Gastroesophageal sphincter (tissue), 4 donors: ENCODE measurements at regions not wholly inside any gene's neighbourhood (a gene's known extent, or its start where the extent isn't known, plus 50 kb on each side); places are given as distances from the start of the nearest gene placed in this dataset.

Source experiments
- ATAC-seq: fragments of 150-250 bp; one replicate; pipeline ENCODE4 v1.9.1; 2016; ENCODE audit warnings: mild to moderate bottlenecking, moderate library complexity
- H3K27ac ChIP-seq, 4 donors: fragments of 200-600 bp; sonication (generic) in 3 of 4; 1 replicate in 3 of 4; 2 replicates in 1 of 4; pipeline ENCODE4 v1.5.1; 2016 to 2019
- H3K27me3 ChIP-seq: fragments of 200-600 bp; sonication (generic); one replicate; pipeline ENCODE4 v1.5.1; 2019
- H3K36me3 ChIP-seq, 2 donors: fragments of 200-600 bp; sonication (generic); one replicate each; pipeline ENCODE4 v1.5.1; 2019; ENCODE audit warnings: control low read depth in 1 of 2
- H3K4me1 ChIP-seq, 3 donors: fragments of 200-600 bp; sonication (generic); 1 replicate in 2 of 3; 2 replicates in 1 of 3; pipeline ENCODE4 v1.5.1; 2016 to 2019; ENCODE audit warnings: control low read depth in 2 of 3
- H3K4me3 ChIP-seq, 2 donors: fragments of 200-600 bp; sonication (generic); one replicate each; pipeline ENCODE4 v1.5.1; 2019; ENCODE audit warnings: mild to moderate bottlenecking in 1 of 2, moderate library complexity in 1 of 2
- H3K9me3 ChIP-seq, 3 donors: fragments of 200-600 bp; sonication (generic); one replicate each; pipeline ENCODE4 v1.5.1; 2017 to 2019; ENCODE audit warnings: control low read depth in 2 of 3
- CTCF ChIP-seq, 4 experiments: fragments of 200-600 bp in 2 of 4; fragments of 450-650 bp in 2 of 4; sonication (generic) in 1 of 4; IDR thresholded peaks; one replicate each; pipeline ENCODE4 v1.5.1; 2017 to 2019; ENCODE audit warnings: antibody characterized with exemption in 4 of 4, mild to moderate bottlenecking in 2 of 4, moderate library complexity in 2 of 4
- EP300 ChIP-seq: sonication (generic); formaldehyde crosslinking; IDR thresholded peaks from one replicate; pipeline ENCODE4 v1.6.1; 2017; ENCODE audit warnings: antibody characterized with exemption, mild to moderate bottlenecking
- POLR2A ChIP-seq, 2 donors: fragments of 450-650 bp; IDR thresholded peaks; one replicate each; pipeline ENCODE4 v1.6.1; 2017; ENCODE audit warnings: antibody characterized with exemption in 2 of 2, mild to moderate bottlenecking in 2 of 2, moderate library complexity in 1 of 2
- POLR2AphosphoS5 ChIP-seq: sonication (generic); formaldehyde crosslinking; IDR thresholded peaks from one replicate; pipeline ENCODE4 v1.6.1; 2017; ENCODE audit warnings: antibody characterized with exemption
- WGBS, 2 donors: methylation state at CpG; one replicate each; pipeline ENCODE4 v1.1.5; 2018; ENCODE audit warnings: low coverage in 1 of 2; 5-methylcytosine and 5-hydroxymethylcytosine counted together

- WGBS, 2 donors = 51 to 58% methylated on average over 8 to 9 of the region's 9 CpGs
- Histone ChIP-seq H3K27ac (no peak overlapping the region), H3K9me3 (no peaks in the 10 kb centered on the region), H3K4me3 (no peak overlapping the region), H3K27me3 (no peaks in the 10 kb centered on the region), H3K36me3 (no peaks in the 10 kb centered on the region), H3K4me1 (peaks cover 6 to 33% (median 13%) of the 10 kb centered on the region in 3 donors)
- TF ChIP-seq POLR2AphosphoS5 (no peak), CTCF (IDR thresholded peaks at IDR 0.05) (no peak), EP300 (no peak)
- no peak for ATAC-seq
These were observed 341.8 kb upstream of the TBL1XR1 start for GRCh38 chr3:177538750-177539730.

- H3K27ac ChIP-seq = no peak overlapping the region
- H3K36me3 ChIP-seq = no peaks in the 10 kb centered on the region
- no peaks in the 10 kb centered on the region for H3K27me3 ChIP-seq
- peaks cover 6 to 30% (median 13%) of the 10 kb centered on the region in 3 donors for H3K4me1 ChIP-seq
- 77 to 96% methylated on average over 4 of the region's 4 CpGs for WGBS, 2 donors
- no peaks in the 10 kb centered on the region for H3K9me3 ChIP-seq
- no peak for TF ChIP-seq POLR2AphosphoS5
- no peak for TF ChIP-seq POLR2A (IDR thresholded peaks at IDR 0.05)
- no peak for TF ChIP-seq EP300
- no peak for TF ChIP-seq CTCF (IDR thresholded peaks at IDR 0.05)
- no peak overlapping the region for H3K4me3 ChIP-seq
- ATAC-seq = no peak
These were observed 344.3 kb upstream of the TBL1XR1 start for GRCh38 chr3:177541541-177541940.

GRCh38 chr3:177545964-177546363 is 348.7 kb upstream of the TBL1XR1 start:
- ATAC-seq = no peak
- TF ChIP-seq POLR2A (IDR thresholded peaks at IDR 0.05) (no peak), EP300 (no peak), POLR2AphosphoS5 (no peak), CTCF (IDR thresholded peaks at IDR 0.05) (no peak)
- Histone ChIP-seq H3K36me3 (no peaks in the 10 kb centered on the region), H3K27me3 (no peaks in the 10 kb centered on the region), H3K4me3 (no peak overlapping the region), H3K4me1 (peaks cover 0 to 14% (median 0%) of the 10 kb centered on the region in 3 donors), H3K9me3 (no peaks in the 10 kb centered on the region), H3K27ac (no peak overlapping the region)
- WGBS, 2 donors = 91 to 94% methylated on average over 2 to 3 of the region's 3 CpGs

GRCh38 chr3:177547711-177548350 is 350.5 kb upstream of the TBL1XR1 start:
- Histone ChIP-seq H3K27me3 (no peaks in the 10 kb centered on the region), H3K36me3 (no peaks in the 10 kb centered on the region), H3K27ac (no peak overlapping the region), H3K4me3 (no peak overlapping the region), H3K9me3 (no peaks in the 10 kb centered on the region), H3K4me1 (peaks cover 0 to 18% (median 0%) of the 10 kb centered on the region in 3 donors)
- TF ChIP-seq EP300 (no peak), POLR2AphosphoS5 (no peak), CTCF (IDR thresholded peaks at IDR 0.05) (no peak), POLR2A (IDR thresholded peaks at IDR 0.05) (no peak)
- WGBS, 2 donors = 63 to 77% methylated on average over 7 to 13 of the region's 13 CpGs
- no peak for ATAC-seq
